DND-41 (cell line): ENCODE measurements at regions not wholly inside any gene's neighbourhood (a gene's known extent, or its start where the extent isn't known, plus 50 kb on each side); places are given as distances from the start of the nearest gene placed in this dataset.

Experiments used
- EZH2 ChIP-seq: IDR thresholded peaks from 3 replicates; pipeline ENCODE4 v1.6.1; 2012; ENCODE audit warnings: borderline replicate concordance, low read depth, mild to moderate bottlenecking, moderate library complexity, low read length, inconsistent platforms; ENCODE audit not compliant: severe bottlenecking
- TF ChIP-seq, protein P1 (sequence below): IDR thresholded peaks from 2 replicates; pipeline ENCODE4 v1.5.1; 2012; ENCODE audit warnings: borderline replicate concordance, low read length, moderate library complexity, mild to moderate bottlenecking; ENCODE audit not compliant: poor library complexity, severe bottlenecking; ENCODE audit errors: extremely low read depth

DNA sequence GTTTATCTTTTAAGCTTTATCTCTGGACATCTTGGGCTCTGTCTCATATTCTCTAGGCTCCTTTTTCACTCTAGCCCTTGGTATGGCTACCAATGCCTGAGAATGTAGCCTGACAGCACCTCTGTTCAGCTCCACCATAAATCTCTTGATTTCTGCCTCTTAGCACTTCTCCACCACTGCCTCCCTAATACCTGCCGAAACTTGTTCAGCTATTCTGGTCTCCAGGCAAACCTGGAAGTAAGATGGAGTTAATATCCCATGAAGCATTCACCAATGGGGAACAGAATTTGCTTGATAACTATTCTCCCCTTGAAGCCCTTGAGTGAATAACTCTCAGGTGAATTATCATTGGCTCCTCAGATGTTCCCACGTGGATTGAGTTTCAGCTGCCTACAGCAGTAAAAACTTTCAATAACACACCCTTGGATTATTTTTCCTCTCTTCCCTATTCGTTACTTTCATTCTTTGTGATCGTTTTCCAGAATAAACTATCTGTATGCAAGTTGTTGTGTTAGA lies 145.6 kb downstream of the EVA1A start:
- TF ChIP-seq, protein P1, sequence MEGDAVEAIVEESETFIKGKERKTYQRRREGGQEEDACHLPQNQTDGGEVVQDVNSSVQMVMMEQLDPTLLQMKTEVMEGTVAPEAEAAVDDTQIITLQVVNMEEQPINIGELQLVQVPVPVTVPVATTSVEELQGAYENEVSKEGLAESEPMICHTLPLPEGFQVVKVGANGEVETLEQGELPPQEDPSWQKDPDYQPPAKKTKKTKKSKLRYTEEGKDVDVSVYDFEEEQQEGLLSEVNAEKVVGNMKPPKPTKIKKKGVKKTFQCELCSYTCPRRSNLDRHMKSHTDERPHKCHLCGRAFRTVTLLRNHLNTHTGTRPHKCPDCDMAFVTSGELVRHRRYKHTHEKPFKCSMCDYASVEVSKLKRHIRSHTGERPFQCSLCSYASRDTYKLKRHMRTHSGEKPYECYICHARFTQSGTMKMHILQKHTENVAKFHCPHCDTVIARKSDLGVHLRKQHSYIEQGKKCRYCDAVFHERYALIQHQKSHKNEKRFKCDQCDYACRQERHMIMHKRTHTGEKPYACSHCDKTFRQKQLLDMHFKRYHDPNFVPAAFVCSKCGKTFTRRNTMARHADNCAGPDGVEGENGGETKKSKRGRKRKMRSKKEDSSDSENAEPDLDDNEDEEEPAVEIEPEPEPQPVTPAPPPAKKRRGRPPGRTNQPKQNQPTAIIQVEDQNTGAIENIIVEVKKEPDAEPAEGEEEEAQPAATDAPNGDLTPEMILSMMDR, result no peak
- TF ChIP-seq EZH2, result no peak
